Gastroesophageal sphincter (tissue), 4 donors: ENCODE measurements at regions not wholly inside any gene's neighbourhood (a gene's known extent, or its start where the extent isn't known, plus 50 kb on each side); places are given as distances from the start of the nearest gene placed in this dataset.
A peak's percentile ranks its signal among the peaks of the same experiment; 100 is the strongest.

Experiments
- ATAC-seq: fragments of 150-250 bp; one replicate; pipeline ENCODE4 v1.9.1; 2016; ENCODE audit warnings: mild to moderate bottlenecking, moderate library complexity
- H3K27ac ChIP-seq, 4 donors: fragments of 200-600 bp; sonication (generic) in 3 of 4; 1 replicate in 3 of 4; 2 replicates in 1 of 4; pipeline ENCODE4 v1.5.1; 2016 to 2019
- H3K27me3 ChIP-seq: fragments of 200-600 bp; sonication (generic); one replicate; pipeline ENCODE4 v1.5.1; 2019
- H3K36me3 ChIP-seq, 2 donors: fragments of 200-600 bp; sonication (generic); one replicate each; pipeline ENCODE4 v1.5.1; 2019; ENCODE audit warnings: control low read depth in 1 of 2
- H3K4me1 ChIP-seq, 3 donors: fragments of 200-600 bp; sonication (generic); 1 replicate in 2 of 3; 2 replicates in 1 of 3; pipeline ENCODE4 v1.5.1; 2016 to 2019; ENCODE audit warnings: control low read depth in 2 of 3
- H3K4me3 ChIP-seq, 2 donors: fragments of 200-600 bp; sonication (generic); one replicate each; pipeline ENCODE4 v1.5.1; 2019; ENCODE audit warnings: mild to moderate bottlenecking in 1 of 2, moderate library complexity in 1 of 2
- H3K9me3 ChIP-seq, 3 donors: fragments of 200-600 bp; sonication (generic); one replicate each; pipeline ENCODE4 v1.5.1; 2017 to 2019; ENCODE audit warnings: control low read depth in 2 of 3
- CTCF ChIP-seq, 4 experiments: fragments of 200-600 bp in 2 of 4; fragments of 450-650 bp in 2 of 4; sonication (generic) in 1 of 4; IDR thresholded peaks; one replicate each; pipeline ENCODE4 v1.5.1; 2017 to 2019; ENCODE audit warnings: antibody characterized with exemption in 4 of 4, mild to moderate bottlenecking in 2 of 4, moderate library complexity in 2 of 4
- EP300 ChIP-seq: sonication (generic); formaldehyde crosslinking; IDR thresholded peaks from one replicate; pipeline ENCODE4 v1.6.1; 2017; ENCODE audit warnings: antibody characterized with exemption, mild to moderate bottlenecking
- POLR2A ChIP-seq, 2 donors: fragments of 450-650 bp; IDR thresholded peaks; one replicate each; pipeline ENCODE4 v1.6.1; 2017; ENCODE audit warnings: antibody characterized with exemption in 2 of 2, mild to moderate bottlenecking in 2 of 2, moderate library complexity in 1 of 2
- POLR2AphosphoS5 ChIP-seq: sonication (generic); formaldehyde crosslinking; IDR thresholded peaks from one replicate; pipeline ENCODE4 v1.6.1; 2017; ENCODE audit warnings: antibody characterized with exemption
- WGBS, 2 donors: methylation state at CpG; one replicate each; pipeline ENCODE4 v1.1.5; 2018; ENCODE audit warnings: low coverage in 1 of 2; 5-methylcytosine and 5-hydroxymethylcytosine counted together

DNA sequence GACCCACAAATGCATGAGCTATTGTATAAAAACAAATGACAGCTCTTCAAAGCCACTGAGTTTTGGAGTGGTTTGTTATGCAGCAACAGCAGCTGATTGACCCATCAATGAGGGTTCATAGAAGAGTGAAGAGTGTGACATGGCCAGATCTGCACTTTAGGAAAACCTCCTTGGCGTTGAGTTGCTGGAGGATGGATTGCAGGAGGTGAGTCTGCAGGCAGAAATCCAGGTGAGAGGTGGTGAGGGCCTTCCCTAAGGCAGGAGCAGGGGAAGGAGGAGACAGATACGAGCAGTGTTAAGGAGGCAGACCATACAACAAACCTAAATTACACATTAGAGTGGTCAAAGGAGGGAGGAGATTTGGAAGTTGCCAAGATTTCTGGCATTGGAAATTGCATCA is 169.3 kb upstream of the CSF3R start:
- H3K27me3 ChIP-seq: peaks cover 76% of the 10 kb centered on the region
- 60 to 76% methylated on average over 2 of the region's 2 CpGs for WGBS, 2 donors
- no peak overlapping the region for H3K27ac ChIP-seq
- H3K4me3 ChIP-seq: no peak overlapping the region
- no peak for TF ChIP-seq CTCF (IDR thresholded peaks at IDR 0.05)
- TF ChIP-seq EP300: no peak
- no peak for TF ChIP-seq POLR2A (IDR thresholded peaks at IDR 0.05)
- TF ChIP-seq POLR2AphosphoS5: no peak
- H3K36me3 ChIP-seq: no peaks in the 10 kb centered on the region
- H3K9me3 ChIP-seq: no peaks in the 10 kb centered on the region
- H3K4me1 ChIP-seq: no peaks in the 10 kb centered on the region
- ATAC-seq: no peak

- TF ChIP-seq POLR2AphosphoS5: no peak
- no peak for TF ChIP-seq POLR2A (IDR thresholded peaks at IDR 0.05)
- TF ChIP-seq CTCF (IDR thresholded peaks at IDR 0.05): no peak
- no peak for TF ChIP-seq EP300
- WGBS, 2 donors: 62 to 70% methylated on average over 3 of the region's 3 CpGs
Measured at GRCh38 chr1:36651176-36651910, 168.6 kb upstream of the CSF3R start.

DNA sequence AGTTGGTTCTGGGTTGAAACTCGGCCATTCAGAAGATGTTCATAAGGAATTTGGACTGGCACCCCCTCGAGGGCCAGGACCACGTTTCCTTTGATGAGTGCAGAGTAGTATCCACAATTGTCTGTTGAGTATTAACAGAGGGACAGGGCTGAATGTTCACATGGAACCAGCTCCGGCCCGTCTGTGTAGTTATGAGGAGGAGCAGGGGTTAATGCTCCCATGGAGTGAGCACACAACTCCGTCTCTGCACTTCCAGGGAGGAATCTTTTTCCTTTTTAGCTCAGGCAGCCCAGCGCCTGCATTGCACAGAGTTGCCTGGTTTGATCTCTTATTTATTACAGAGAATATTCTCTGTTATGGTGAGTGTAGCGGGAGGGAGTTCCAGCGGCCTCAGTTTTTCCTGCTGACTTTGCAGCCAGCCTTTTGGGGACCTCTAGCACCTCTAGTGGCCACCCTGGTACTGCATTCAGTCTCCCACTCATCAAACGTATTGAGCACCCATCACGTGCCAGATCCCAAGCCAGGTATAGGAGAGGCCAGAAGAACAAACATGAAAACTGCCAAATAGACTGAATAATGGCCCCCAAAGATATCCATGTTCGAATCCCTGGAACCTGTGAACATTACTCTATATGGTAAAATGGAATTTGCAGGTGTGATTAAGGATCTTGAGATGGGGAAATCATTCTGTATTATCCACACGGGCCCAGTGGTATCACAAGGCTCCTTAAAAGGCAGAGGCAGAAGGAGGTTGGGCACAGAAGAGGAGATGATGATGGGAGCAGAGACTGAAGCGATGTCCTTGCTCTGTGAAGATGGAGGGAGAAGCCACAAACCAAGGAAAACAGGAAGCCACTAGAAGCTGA is 167.7 kb upstream of the CSF3R start:
- Histone ChIP-seq H3K27ac (no peak overlapping the region), H3K9me3 (no peaks in the 10 kb centered on the region), H3K36me3 (no peaks in the 10 kb centered on the region), H3K4me3 (no peak overlapping the region), H3K27me3 (peaks cover 76% of the 10 kb centered on the region), H3K4me1 (no peaks in the 10 kb centered on the region)
- 20 to 23% methylated on average over 6 to 7 of the region's 14 CpGs for WGBS, 2 donors
- ATAC-seq: peak; percentile 36
- no peak for TF ChIP-seq POLR2A (IDR thresholded peaks at IDR 0.05)
- peak; percentile 53 to 83 (median 69) for TF ChIP-seq CTCF (IDR thresholded peaks at IDR 0.05)
- TF ChIP-seq POLR2AphosphoS5: no peak
- TF ChIP-seq EP300: no peak

More at GRCh38 chr1:36651176-36651910, 168.6 kb upstream of the CSF3R start:
- Histone ChIP-seq H3K27ac (no peak overlapping the region), H3K36me3 (no peaks in the 10 kb centered on the region), H3K9me3 (no peaks in the 10 kb centered on the region), H3K4me3 (no peak overlapping the region), H3K4me1 (no peaks in the 10 kb centered on the region), H3K27me3 (peaks cover 76% of the 10 kb centered on the region)
- ATAC-seq: no peak

DNA sequence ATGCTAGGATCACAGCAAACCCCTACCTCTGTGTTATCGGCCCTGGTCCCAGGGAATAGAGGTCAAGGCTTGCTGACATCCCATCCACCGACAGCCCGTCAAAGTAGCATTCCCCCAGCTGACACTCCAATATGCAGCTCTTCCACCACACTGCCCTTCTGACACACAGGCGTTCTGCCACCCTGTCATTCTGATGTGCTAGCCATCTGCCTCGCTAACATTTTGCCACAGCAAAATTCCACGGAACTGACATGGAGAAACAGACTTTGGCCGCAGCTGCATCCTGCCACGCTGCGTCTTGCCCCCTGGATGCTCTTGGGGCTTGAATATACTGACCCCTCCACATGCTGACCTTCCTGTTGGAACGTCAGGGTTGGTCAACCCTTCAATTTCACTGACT is 163.2 kb upstream of the CSF3R start:
- Histone ChIP-seq H3K4me1 (no peaks in the 10 kb centered on the region), H3K27me3 (peaks cover 71% of the 10 kb centered on the region), H3K27ac (no peak overlapping the region), H3K9me3 (no peaks in the 10 kb centered on the region), H3K36me3 (no peaks in the 10 kb centered on the region), H3K4me3 (no peak overlapping the region)
- TF ChIP-seq POLR2AphosphoS5 (no peak), CTCF (IDR thresholded peaks at IDR 0.05) (no peak)
- ATAC-seq: no peak
- WGBS, 2 donors: 20 to 75% methylated on average over 1 to 8 of the region's 10 CpGs
